ENCODE measurements at regions not wholly inside any gene's neighbourhood (a gene's known extent, or its start where the extent isn't known, plus 50 kb on each side); places are given as distances from the start of the nearest gene placed in this dataset.
A peak's percentile ranks its signal among the peaks of the same experiment; 100 is the strongest.

DNA sequence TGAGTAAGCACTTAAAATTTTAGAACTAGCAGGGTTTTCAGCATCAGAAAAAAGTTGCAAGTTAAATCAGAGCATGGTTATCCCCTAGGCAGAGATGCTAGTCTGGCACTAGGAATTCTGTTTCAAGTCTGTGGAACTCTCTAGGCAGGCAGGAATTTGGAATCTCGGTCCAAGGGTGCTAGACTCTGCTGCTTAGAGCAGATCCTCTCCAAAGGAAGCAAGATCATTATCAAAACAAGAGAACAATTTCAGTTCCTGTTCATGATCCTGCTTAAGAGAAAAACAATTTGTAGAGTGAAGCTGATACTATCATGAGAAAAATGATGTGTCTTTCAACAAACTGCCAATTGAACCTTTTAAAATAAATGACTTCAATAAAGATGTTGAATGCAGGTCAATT lies 420.7 kb downstream of the KIF4B start:
- no peak for DNase-seq

DNA sequence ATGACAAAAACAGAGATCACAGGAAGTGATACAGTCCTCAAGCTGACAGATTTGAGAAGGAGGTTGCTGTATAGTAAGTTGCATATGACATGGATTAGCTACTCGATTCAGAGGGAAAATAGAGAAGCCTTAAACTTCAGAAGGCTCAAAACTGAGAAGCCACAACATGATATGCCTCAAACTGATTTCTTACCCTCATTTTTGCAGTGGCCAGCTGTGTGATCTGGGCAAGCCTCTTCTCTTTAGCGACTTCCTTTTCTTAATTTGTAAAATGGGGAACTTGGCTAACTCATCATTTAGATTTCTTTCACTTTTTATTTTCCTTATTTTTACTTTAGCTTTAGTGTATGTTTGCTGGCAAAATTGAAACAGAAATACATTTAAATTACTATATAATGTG lies 421.1 kb downstream of the KIF4B start:
- DNase-seq: no peak

DNA sequence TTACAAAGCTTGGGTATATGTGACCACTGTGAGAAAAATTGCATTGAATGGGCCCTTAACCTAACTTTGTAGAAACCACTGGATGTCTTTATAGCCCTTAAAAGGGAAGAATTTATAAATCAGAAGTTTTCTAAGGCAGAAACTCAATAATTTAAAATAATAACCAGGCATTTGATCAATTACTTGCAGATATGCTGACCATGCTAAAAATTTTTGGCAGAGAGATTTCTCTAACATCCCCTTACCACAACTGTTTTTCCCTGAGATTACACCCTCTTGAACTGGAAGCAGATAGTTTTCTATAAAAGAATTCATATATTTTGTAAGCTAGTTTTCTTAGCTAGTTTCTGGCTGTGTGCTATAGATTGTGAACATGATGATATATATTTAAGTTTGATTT lies 428.3 kb downstream of the KIF4B start:
- no peak for DNase-seq

DNA sequence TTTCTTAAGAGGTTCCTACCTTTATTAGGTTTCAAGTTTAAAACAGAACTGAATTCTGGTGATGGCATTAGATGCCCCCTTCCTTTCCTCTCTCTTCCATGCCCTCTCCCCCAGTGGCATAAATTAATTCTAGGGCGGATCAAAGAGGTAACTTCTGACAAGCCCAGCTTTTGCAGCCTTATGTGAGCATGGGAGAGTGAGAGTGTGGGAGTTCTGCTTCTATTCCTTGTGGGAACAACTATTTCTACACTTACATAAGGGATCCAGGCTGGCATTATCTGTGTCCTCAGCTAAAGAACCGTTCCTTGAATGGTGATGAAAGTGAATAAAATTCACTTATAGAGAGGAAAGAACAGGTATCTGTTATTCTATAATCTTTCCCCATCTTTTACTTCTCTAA lies 437.6 kb downstream of the KIF4B start:
- DNase-seq: no peak

DNA sequence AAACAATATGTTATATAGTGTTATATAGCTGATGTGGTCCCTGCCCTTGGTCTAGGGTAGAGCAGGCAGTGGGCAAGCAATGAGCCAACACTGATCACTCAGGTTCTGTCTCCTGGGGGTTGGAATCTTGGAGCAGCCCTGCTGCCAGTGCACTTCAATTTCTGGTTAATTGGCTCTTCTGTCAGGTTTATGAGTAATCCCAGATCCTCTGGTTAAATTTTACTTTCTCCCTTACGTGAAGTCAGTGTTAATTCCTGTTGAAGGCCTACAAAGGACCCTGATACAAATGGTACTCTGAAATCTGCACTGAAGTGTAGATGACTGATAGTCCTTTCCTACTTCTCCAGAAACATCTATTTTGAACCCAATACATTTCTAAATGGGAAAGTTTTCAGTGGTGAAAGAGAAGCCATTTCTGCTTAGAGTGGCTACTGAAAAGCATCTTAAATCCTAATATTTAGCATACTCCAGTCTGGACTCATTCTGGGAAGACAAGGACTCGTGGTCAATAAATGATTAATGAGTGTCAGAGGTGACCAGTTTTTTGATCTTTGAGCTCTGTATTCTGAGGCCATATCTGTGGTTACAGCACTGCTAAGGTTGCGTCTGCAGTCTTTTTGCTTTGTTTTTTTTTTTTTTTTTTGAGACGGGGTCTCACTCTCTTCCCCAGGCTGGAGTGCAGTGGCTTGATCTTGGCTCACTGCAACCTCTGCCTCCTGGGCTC lies 442.4 kb downstream of the KIF4B start:
- DNase-seq: no peak

DNA sequence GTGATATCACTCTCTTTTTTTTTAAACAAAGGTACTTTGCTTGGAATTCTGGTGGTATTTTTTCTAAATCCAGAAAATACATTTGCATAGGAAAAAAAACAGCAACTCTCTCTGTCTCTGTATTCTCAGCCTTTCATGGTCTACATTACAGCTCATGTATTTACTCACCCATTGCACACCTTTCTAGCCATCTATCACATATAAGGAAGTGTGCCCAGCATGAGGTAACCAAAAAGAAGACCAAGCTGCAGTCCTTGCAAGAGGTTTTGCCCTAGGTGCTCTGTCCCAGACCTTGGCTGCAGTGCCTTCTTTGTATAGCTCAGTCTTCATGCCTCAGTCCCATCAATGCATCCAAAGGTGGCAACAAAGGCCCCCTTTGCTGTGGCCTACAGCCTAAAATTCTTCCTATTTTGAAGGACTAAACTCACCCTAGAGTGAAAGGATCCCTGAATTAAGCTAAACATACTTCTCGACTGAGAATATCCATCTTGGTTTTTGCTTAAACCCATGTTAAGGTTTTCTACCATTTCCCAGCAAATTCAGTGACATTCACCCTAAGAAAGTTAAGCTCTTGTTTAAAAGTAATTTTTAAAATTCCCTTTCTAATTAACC lies 446.4 kb downstream of the KIF4B start:
- no peak for DNase-seq

DNA sequence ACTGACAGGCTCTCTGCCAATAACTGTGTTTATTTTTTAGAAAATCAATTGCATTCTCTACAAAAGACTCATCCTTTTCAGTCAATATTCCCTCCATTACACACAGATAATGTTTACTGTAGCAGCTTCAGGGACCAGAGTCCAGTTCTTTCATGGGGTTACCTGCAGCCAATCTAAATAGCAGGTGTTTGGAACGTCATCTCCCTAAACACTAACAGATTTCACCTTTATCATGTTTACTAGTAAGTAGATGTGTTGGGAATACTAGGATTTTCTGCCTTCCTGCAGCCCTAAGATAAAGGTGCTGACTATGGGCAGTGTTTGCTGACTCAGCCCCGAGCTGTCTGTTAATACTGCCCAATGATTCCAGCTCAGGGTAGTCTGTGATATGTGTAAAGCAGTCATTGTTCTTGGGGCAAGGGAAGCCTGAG lies 447.0 kb downstream of the KIF4B start:
- no peak for DNase-seq

DNA sequence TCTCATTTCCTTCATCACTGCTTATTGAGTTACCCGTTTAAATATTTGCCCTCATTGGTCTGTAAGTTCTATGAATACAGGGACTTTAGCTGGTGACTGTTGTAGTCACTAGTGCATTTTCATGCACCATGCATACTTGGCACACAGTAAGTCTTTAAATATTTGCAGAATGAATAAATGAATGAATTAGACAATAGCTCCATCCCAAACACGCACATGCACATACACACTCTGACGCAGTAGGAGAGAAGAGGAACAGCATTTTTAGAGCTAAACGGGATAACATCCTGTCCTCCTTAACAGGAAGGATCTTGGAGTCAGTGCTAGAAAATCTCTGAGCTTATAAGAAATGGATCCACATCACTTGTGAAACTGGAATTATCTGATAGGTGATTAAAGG lies 447.7 kb downstream of the KIF4B start:
- no peak for DNase-seq

DNA sequence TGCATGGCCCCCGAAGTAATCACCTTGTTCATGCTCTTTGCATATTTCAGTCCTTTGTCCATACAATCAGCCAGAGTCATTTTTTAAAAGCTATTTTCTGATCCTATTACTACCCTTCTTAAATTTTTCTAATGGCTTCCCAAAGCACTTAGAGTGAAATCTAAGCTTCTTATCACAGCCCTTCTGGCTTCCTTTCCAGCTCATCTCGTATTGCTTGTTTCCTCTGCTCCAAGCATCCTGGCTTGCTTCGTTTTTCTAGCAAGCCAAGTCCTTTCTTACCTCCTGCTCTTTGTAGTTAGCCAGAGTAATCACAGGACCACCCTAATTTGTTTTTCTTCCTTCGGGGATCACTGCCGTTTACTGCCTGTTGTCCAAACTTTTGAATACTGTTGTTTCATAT lies 453.3 kb downstream of the KIF4B start:
- DNase-seq: no peak

DNA sequence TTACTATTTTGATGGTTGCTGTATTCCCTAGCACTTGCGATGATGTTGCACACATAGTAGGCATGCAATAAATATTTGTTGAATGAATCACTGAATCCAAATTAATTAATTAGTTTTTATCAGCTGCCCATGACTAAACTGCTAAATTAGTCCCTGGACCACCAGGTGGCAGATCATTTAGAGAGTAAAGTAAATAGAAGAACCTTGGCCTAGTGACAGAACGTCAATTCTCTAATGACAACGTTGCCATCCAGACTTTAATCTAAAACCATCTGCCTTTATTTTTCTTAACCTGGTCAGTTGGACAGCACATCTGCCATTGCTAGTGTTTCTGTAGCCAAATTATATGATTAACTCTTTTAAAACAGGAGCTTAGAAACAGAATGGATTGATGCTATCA lies 457.5 kb downstream of the KIF4B start:
- no peak for DNase-seq

DNA sequence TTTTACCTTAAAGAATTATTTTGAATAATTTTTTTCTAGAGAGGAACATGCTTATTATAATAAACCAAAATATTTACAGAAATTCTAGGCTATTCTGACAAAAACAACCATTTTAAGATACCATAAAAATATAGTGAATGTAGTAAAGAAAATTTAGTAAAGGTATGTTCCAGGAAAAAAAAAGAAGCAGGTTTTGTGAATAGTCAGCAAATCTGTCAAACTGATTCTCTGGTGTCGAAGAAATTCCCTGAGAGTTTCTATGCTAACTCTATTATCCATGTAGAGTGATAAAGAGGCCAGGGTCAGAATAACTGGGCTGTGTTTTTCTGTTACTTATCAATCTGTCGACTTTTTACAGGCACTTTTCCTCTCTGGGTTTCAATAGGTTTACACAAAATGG lies 459.2 kb downstream of the KIF4B start:
- DNase-seq: no peak

DNA sequence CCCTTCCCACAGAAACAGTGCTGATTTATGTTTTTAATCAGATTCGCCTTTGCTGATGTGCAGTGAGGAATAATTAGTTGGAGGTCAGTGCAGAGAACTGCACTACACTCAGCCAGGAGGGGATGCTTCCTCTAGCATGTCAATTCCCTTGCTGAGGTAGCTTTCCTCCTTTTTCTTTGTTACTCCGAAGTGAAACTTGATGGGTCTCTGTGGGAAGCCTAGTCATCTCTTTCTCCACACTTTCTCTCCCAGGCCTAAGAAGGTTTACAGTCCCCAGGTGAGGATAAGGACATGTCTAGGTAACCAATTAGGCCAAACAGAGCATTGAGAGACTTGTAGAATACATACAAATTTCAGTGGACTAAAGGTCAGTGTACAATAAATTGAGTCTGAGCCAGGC lies 461.8 kb downstream of the KIF4B start:
- DNase-seq: no peak

DNA sequence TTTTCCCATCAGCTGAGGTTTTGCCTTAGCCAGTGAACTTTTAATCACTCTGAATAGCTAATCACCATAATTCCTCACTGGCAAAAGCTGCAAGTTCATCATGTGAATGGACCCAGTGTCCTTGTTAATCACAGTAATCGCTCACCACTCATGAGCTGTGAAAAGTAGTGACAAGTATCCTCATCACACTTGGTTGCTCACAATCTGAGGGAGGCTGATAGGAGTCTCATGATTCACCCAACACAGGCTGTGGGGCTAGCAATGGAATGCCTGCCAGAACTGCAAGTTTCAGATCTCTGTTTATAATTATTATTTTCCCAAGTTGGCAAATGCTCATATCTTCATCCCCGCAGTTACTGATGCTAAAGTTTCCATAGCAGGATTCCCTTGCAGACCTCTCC lies 467.2 kb downstream of the KIF4B start:
- peak; percentile 85 for DNase-seq

DNA sequence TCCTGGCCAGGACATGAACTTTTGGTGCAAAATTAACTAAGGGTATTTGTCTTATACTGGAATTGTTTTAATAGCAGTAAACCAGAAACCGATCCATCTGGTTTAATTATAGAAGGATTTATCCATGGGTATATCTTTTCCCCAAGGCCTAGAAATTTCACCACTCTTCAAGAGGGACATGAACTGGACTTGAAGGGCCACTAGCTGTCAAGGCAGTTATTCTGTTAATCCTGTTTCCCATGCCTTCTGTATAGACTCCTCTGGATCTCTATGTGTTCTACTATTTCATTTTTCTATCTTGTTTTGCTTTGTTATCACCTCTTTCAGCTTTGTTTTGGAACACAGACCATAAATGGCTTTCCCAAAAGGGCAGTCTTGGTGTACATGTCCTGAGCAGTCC lies 467.6 kb downstream of the KIF4B start:
- DNase-seq: peak; percentile 50

DNA sequence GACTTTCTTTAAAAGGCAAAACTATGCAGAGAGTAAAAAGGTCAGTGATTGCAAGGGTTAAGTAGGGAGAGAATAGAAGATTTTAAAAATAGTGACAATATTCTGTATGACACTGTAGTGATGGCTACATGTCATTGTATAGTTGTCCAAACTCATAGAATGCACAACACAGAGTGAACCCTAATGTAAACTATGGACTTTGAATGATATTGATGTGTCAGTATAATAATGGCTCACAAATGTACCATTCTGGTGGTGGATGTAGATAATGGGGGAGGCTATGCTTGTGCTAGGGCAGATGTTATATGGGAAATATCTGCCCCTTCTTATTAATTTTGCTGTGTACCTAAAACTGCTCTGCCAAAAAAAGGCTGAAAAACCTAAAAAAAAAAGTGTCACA lies 468.9 kb downstream of the KIF4B start:
- DNase-seq: no peak

DNA sequence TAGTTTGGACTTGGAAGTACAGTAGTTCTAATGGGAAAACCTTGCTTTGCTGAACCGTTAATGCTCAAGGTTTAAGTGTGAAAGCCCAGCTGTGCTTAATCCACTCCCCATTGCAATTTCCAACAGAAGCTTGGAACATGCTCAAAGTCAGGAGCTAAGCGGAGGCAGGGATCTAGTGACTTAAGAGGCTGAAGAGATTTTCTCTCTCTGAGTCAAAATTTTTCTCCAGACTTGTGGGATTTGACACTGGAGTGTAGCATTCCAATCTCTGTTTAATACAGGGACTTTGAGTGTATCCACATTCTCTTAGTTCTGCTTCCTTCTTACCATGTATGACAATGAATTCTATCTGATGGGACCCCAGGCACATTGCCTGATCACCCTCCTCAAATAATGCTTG lies 471.8 kb downstream of the KIF4B start:
- peak; percentile 4 for DNase-seq

DNA sequence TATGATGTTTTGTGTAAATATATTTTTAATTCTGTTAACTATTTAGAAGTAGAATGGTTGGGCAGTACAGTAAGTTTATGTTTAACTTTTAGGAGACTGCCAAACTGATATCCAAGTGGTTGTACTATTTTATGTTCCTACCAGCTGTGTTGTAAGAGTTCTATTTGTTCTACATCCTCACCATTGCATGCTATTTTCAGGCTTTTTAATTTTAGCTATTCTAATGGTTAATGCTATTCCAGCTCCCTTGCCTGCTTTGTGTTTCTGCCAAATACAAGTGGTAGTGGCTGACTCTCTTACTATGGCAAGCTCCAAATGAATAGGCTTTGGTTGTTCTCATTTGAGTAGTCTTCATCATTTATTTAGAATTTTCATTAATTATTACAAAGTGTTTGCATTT lies 476.4 kb downstream of the KIF4B start:
- DNase-seq: no peak

DNA sequence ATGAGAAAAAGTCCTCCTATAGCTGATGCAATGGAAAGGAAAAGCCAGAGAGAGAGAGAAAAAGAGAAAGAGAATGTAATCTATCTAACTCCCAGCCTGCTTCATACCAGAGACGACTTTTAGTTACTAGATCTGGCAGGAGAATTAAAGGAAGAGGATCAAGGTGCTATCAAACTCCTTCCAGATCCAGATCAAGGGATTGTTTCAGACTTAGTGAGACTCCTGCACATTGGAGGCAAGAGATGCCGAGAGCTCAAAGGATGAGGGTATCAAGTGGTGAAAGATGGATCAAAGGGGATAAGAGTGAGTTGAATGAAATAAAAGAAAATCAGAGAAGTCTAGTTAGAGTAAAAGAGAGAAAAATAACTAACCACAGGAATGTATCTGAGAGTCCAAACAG lies 478.6 kb downstream of the KIF4B start:
- DNase-seq: no peak

DNA sequence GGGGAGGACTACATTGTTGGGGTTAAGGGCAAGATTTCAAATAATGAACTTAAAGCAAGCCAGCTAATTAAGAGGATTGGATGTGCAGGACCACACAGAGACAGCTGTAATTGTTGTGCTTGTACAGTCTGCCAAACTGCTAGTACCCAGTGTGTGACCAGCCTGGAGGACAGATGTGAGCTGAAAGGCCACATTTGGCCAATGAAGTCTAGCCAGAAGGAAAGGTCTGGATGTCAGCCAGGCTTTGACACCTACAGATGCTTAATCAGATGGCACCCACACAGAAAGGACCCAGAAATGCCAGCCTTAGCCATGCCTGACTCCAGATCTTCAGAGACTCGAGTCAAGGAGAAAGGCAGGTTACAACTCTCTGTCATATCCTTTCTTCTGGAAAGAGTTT lies 491.1 kb downstream of the KIF4B start:
- no peak for DNase-seq

DNA sequence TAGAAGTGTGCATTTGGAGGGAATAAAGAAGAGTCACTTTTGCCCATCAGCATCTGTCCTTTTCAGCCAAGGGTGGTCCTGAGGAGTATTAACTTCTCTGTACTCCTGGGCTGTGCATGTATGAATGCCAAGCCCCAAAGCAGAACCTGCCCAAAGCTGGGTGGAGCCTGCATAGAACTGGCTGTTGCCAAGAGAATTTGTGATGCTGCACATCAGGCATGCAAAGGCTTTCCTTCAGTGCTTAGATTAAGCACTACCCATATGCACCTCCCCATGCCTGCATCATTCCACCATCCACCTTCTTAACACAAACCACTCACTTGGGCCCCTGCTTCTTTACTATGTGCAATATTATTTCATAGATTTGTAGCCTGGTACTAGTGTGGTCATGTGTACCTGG lies 493.8 kb downstream of the KIF4B start:
- DNase-seq: no peak

DNA sequence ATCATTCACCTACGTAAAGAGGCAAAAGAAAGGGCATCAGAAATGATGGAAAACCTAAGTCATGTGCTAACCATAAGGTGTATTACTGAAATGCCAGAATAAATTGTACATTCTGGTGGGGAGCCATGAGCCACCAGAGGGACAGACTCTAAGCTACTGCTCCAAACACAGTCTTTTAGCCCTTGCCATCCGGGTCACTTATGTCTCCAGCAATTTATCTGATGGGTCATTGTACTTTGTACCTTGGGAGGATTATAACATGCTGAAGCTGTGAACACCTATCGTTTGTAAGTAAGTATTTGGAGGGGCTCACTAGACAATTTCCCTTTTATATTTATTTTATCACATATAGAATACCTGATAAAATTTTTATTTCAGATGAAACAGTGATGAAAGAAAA lies 495.1 kb downstream of the KIF4B start:
- DNase-seq: no peak

DNA sequence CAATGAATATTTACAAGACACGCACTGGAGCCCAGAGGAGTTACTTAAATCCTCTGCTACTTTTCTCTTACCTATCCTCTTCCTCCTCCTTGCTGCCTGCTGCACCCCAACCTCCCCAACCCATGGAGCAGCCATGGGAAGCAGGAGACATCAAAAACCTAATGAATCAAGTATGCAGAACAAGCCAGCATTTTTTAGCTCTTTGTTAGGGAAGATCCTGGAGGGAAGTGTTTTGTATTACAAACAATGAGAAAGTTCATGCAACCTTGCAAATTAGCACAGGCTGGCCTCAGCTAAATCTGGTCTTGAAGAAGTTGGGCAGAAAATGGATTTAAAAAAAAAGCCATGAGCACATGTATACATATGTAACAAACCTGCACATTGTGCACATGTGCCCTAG lies 498.8 kb downstream of the KIF4B start:
- DNase-seq: no peak

DNA sequence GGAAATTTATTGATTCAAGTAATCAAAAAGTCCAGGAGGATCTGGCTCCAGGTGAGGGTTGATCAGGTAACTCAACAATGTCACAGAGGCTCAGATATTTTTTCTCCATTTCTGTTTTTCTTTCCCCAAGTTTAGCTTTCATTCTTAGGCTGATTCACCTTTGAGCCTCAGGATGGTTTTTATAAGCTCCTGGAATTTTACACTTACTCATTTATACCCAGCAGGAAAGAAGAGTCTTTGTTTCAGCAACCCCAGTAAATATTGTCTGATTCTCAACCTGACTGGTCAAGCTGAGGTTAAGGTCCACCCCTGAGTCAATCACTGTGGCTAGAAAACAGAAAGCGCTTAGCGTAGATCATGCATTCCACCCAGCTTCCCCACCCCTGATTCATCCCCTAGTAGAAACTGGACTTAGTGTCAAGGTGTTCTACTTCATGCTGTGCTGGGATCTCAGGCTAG lies 500.6 kb downstream of the KIF4B start:
- peak; percentile 63 for DNase-seq

DNA sequence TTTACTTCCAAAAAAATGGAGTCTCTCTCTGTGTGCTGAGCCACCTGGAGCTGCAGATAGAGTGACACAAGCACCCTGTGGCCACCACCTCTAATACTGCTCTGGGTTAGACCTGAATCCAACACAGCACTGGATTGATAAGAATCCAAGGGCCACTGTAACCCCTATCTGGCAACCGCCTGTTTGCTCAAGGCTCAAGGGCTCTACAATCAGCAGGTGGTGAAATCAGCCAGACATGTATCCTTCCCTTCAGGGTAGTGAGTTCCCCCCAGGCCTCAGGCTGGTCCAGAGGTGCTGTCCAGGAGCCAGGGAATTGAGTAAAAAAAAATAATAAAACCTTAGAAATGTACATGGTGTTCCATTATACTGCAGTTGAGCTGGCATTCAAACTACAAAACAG lies 509.0 kb downstream of the KIF4B start:
- no peak for DNase-seq

DNA sequence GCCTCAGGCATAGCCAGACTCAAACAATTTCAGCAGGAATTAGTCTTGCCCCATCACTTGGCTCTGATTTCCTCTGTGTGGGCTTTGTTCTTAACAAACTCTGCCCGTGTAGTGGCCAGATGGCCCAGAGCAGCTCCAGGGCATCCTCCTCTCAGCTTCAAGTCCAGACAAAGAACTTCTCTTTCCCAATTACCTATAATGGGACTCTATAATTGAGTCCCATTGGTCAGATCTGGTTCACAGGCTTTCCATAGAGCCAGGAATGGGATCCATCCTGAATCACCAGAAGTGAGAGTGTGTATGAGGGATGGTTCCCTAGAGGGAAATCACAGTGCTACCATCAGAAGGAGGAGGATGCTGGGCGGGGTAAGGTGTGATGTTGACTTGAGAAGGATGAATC lies 515.8 kb downstream of the KIF4B start:
- DNase-seq: no peak
